ENCODE measurements at regions not wholly inside any gene's neighbourhood (a gene's known extent, or its start where the extent isn't known, plus 50 kb on each side); places are given as distances from the start of the nearest gene placed in this dataset.

DNA sequence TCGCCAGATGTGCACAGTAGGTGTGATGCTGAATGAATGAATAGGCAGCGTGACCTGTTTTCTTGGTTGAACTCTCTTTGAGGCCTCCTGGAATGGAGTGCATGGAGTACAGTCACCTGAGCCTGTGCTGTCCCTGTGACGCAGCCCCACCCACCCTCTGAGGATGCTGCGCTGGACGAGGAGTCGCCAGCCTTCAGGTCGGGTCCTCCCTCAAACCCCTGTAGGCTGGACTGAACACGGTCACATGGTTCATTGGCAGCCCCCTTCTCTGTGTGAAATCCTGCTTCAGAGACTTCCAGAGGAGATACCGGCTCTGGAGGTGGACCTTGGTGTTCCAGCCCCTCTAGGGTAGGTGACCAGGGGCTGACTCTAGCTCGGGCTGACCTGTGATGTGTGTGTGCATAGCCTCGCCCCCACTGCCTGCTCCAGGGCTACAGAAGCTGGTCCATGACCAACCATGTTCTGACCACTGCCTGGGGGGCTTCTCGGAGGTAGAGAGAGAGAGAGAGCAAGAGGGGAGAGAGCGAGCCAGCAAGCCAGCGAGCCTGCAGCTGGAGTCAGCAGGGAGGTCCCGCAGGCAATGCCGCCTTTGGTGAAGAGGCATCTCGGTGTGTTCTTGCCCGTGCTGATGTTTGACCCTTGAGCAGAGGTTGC is 158.0 kb upstream of the RTL1 start:
- Mint-ChIP-seq H3K36me3 (ENCODE audit: low read depth) (no peaks in the 10 kb centered on the region), H3K27me3 (ENCODE audit: insufficient read depth) (peaks cover 3% of the 10 kb centered on the region), H3K27ac (no peak overlapping the region), H3K4me3 (no peak overlapping the region), H3K4me1 (ENCODE audit: low read depth) (no peaks in the 10 kb centered on the region), H3K9me3 (peaks cover 5% of the 10 kb centered on the region)
- DNase-seq (ENCODE audit: low spot score) = no peak
- intact Hi-C loops (cut with micrococcal nuclease) = no loop called here

DNA sequence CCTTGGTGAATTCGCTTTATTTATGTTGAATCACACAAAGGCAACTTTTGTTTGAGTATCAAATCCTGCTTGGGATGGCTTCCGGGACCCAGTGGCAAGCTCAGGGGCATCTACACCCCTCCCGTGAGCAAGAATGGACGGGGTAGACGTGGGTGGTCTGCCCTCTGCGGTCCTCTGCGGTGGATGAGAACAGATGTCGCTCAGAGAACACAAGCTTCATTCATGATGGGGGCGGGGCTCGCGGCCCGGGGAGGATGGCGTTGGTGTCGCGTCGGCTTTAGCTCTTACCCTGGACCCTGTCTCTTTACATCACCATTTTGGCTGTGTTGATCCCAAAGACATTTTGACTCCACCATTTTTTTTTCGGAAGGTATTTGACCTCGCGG is 158.5 kb upstream of the RTL1 start:
- Mint-ChIP-seq H3K4me1 (ENCODE audit: low read depth) (no peaks in the 10 kb centered on the region), H3K36me3 (ENCODE audit: low read depth) (no peaks in the 10 kb centered on the region), H3K27me3 (ENCODE audit: insufficient read depth) (peaks cover 3% of the 10 kb centered on the region), H3K27ac (no peak overlapping the region), H3K9me3 (peaks cover 5% of the 10 kb centered on the region), H3K4me3 (no peak overlapping the region)
- intact Hi-C loops (cut with micrococcal nuclease) = no loop called here
- DNase-seq (ENCODE audit: low spot score) = no peak

DNA sequence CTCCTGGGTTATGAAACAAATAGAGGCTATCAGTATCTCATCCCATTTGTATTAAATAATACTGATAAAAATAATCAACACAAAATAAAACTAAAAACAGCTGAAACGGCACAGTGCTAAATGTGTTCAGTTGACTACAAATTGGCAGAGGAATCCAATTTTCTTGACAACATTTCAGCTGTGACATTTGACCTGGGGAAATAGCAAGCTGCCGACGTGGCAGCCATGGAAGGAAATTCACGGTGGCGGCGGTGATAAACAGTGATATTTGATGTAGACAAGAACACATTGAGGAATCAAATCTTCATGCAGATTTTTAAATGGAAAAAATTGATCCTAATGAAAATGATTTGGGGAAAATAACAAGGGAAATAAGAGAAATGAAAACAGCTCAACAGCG is 159.1 kb upstream of the RTL1 start:
- H3K4me1 Mint-ChIP-seq (ENCODE audit: low read depth) = no peaks in the 10 kb centered on the region
- no peaks in the 10 kb centered on the region for H3K36me3 Mint-ChIP-seq (ENCODE audit: low read depth)
- H3K9me3 Mint-ChIP-seq = peaks cover under 1% of the 10 kb centered on the region

DNA sequence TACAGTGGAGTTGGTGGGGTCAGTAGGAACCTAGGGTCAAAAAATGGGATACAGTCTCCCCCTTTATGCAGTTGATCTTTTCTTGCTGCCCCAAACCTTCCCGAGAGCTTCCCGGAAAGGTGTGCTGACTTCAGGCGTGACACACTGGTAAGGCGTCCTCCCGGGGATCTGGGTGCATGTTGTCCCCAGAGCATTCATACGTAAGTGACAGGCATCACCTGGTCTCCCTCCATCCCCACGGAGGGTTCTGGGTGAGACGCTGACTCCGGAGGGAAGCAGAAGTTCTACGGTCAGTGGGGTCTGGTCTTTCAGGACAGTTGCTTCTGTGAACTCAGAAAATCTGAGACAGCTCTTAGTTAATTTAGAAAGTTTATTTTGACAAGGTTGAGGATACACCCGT is 159.6 kb upstream of the RTL1 start:
- Mint-ChIP-seq H3K4me3 (no peak overlapping the region), H3K36me3 (ENCODE audit: low read depth) (no peaks in the 10 kb centered on the region), H3K27ac (no peak overlapping the region), H3K27me3 (ENCODE audit: insufficient read depth) (peaks cover 3% of the 10 kb centered on the region), H3K4me1 (ENCODE audit: low read depth) (no peaks in the 10 kb centered on the region), H3K9me3 (no peaks in the 10 kb centered on the region)
- no peak for DNase-seq (ENCODE audit: low spot score)
- intact Hi-C loops (cut with micrococcal nuclease) = no loop called here

More for the DNA sequence above, 159.1 kb upstream of the RTL1 start:
- peaks cover 3% of the 10 kb centered on the region for H3K27me3 Mint-ChIP-seq (ENCODE audit: insufficient read depth)
- H3K27ac Mint-ChIP-seq = no peak overlapping the region
- DNase-seq (ENCODE audit: low spot score) = no peak
- H3K4me3 Mint-ChIP-seq = no peak overlapping the region
- intact Hi-C loops (cut with micrococcal nuclease) = no loop called here

DNA sequence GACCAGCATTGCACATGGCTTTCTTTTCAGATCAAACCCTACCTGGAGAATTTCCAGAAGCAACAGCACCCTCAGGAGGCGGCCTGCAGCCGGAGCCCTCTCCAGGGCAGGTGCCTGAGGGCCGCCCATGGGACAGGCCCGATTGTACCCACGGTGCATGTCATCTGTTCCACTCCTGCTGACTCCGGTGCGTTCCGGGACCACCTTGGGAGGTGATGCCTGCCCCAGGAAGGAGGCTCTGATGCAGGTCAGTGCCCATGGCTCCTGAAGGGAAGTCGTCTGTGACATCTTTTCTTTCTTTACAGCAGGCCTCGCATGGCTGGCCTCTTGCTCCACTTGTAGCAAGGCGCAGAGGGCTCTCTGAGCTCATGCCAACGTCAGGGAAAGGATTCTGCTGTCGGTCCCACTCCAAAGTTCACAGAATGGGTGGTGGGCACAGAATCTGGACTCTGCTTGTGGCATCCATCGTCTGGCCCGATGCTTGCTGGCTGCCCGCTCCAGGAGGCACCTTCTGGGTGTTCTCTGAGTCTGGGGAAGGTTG is 160.7 kb upstream of the RTL1 start:
- H3K9me3 Mint-ChIP-seq = no peaks in the 10 kb centered on the region
- no peaks in the 10 kb centered on the region for H3K4me1 Mint-ChIP-seq (ENCODE audit: low read depth)
- intact Hi-C loops (cut with micrococcal nuclease) = no loop called here
- no peak overlapping the region for H3K4me3 Mint-ChIP-seq
- H3K36me3 Mint-ChIP-seq (ENCODE audit: low read depth) = no peaks in the 10 kb centered on the region
- H3K27ac Mint-ChIP-seq = no peak overlapping the region
- peaks cover 2% of the 10 kb centered on the region for H3K27me3 Mint-ChIP-seq (ENCODE audit: insufficient read depth)
- DNase-seq (ENCODE audit: low spot score) = no peak

DNA sequence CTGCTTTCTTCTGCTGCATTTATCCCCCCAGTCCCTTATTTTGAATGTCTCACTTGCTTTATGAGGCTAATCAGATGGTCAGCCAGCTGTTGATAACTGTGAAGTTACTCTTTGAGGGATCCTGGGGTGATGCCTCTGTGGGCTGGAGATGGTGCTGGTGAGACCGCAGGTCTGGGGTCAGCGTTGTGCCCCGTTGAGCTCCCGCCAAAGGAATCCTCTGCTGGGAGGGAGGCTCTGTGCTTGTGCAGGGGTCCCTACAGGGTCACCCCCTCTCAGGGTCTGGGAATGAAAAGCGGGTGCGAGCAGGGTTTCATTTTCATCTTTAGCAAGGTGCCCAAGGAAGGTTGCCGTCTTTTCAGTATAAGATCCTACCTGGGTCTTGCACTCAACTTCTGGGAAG is 161.2 kb upstream of the RTL1 start:
- H3K27me3 Mint-ChIP-seq (ENCODE audit: insufficient read depth) = no peaks in the 10 kb centered on the region
- intact Hi-C loops (cut with micrococcal nuclease) = no loop called here
- no peaks in the 10 kb centered on the region for H3K4me1 Mint-ChIP-seq (ENCODE audit: low read depth)
- H3K36me3 Mint-ChIP-seq (ENCODE audit: low read depth) = no peaks in the 10 kb centered on the region
- H3K4me3 Mint-ChIP-seq = no peak overlapping the region
- no peaks in the 10 kb centered on the region for H3K9me3 Mint-ChIP-seq
- no peak for DNase-seq (ENCODE audit: low spot score)
- no peak overlapping the region for H3K27ac Mint-ChIP-seq

DNA sequence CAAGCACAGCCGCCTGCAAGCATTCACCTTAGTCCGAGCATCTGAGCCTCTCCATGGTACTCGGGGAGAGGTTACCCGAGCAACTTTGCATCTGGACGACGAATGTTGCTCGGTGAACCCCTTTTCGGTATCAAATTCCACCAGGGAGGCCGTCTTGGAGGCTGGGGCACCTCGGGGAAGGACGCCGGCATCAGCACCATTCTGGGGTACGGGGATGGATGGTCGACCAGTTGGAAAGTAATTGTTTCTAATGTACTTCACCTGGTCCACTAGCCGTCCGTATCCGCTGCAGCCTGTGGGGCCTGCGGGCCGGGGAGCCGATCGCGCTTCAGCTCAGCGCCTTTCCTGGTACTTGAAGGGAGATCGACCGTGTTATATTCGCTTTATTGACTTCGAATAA is 161.7 kb upstream of the RTL1 start:
- Mint-ChIP-seq H3K36me3 (ENCODE audit: low read depth) (no peaks in the 10 kb centered on the region), H3K4me3 (no peak overlapping the region), H3K4me1 (ENCODE audit: low read depth) (no peaks in the 10 kb centered on the region), H3K9me3 (no peaks in the 10 kb centered on the region), H3K27me3 (ENCODE audit: insufficient read depth) (no peaks in the 10 kb centered on the region), H3K27ac (no peak overlapping the region)
- no peak for DNase-seq (ENCODE audit: low spot score)
- intact Hi-C loops (cut with micrococcal nuclease) = no loop called here

DNA sequence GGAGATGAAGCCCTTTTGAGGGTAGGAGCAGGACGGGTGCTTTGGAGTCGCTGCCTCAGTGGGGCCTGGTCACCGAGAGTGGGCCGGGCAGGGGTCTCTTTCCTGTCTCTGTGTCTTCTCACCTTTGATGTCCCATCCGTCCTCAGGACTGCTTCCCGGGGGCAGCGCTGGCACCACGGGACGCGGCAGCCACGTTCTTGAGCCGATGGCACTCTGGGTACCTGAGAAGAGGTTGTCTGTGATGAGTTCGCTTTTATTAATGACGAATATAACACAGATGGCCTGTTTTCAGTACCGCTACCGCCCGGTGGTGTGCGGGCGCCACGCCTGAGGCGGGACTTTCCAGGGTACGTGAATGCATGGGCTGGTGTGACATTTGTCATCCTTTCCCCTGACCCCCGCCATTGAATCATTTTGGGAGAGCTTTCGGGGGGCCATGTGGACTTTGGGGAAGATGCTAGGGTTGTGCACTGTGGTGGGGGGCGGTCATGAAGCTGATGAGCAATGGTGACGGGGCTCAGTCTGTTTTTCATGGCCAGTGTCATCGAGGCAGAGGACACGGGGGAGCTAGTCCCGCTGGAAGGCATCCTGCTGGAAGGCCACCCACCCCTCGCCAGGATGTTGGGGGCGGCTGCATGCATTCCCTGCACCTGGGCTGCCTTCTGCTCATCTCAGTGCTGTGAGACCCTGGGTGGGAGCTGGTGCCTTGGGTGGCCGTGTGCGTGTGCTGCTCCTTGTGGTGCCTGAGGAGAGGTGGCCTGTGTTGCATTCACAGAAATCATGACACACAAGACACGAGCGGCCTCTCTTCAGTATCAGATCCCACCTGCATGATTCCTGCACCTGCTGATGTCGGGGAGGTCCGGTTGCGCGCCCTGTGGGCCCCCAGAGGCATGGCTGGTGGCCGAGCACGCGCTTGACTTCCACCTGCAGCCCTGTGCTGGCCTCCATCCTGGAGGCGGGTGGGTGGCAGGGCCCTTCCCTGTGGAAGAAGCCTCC is 162.5 kb upstream of the RTL1 start:
- Mint-ChIP-seq H3K4me1 (ENCODE audit: low read depth) (no peaks in the 10 kb centered on the region), H3K9me3 (no peaks in the 10 kb centered on the region), H3K27me3 (ENCODE audit: insufficient read depth) (no peaks in the 10 kb centered on the region), H3K4me3 (no peak overlapping the region), H3K27ac (no peak overlapping the region), H3K36me3 (ENCODE audit: low read depth) (no peaks in the 10 kb centered on the region)
- no peak for DNase-seq (ENCODE audit: low spot score)
- intact Hi-C loops (cut with micrococcal nuclease) = no loop called here

DNA sequence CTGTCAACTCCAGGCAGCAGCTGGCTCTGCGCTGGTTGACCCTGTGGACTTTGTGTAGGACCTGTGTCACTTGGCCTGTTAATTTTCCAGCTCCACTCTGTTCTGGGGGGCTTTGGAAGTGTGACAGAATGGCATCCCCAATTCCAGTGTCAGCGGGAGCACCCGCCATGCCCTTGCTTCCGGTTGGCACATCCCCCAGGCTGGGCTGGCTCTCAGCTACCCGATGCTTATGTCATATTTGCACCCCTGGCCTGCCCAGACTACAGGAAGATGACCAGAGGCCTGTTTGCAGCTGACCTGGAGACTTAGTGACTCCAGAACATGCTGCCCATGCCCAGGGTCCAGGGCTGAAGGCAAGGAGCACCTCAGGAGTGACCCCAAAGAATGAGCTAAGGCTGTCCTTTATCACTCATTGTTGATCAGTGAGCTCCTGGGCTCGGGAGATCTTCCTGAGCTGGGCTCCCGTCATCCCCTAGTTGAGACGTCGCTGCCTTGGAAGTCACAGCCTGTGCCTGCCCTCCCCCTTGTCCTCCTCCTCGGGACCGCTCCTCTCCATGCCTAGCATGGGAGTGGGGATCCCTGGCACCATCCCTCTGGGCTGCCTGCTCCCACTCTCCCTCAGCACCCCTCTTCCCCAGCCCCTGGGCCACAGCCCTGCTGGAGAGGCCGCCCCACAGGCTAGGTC is 163.4 kb upstream of the RTL1 start:
- DNase-seq (ENCODE audit: low spot score) = no peak
- Mint-ChIP-seq H3K9me3 (no peaks in the 10 kb centered on the region), H3K27ac (no peak overlapping the region), H3K4me1 (ENCODE audit: low read depth) (no peaks in the 10 kb centered on the region), H3K36me3 (ENCODE audit: low read depth) (no peaks in the 10 kb centered on the region), H3K4me3 (no peak overlapping the region), H3K27me3 (ENCODE audit: insufficient read depth) (no peaks in the 10 kb centered on the region)
- intact Hi-C loops (cut with micrococcal nuclease) = no loop called here

DNA sequence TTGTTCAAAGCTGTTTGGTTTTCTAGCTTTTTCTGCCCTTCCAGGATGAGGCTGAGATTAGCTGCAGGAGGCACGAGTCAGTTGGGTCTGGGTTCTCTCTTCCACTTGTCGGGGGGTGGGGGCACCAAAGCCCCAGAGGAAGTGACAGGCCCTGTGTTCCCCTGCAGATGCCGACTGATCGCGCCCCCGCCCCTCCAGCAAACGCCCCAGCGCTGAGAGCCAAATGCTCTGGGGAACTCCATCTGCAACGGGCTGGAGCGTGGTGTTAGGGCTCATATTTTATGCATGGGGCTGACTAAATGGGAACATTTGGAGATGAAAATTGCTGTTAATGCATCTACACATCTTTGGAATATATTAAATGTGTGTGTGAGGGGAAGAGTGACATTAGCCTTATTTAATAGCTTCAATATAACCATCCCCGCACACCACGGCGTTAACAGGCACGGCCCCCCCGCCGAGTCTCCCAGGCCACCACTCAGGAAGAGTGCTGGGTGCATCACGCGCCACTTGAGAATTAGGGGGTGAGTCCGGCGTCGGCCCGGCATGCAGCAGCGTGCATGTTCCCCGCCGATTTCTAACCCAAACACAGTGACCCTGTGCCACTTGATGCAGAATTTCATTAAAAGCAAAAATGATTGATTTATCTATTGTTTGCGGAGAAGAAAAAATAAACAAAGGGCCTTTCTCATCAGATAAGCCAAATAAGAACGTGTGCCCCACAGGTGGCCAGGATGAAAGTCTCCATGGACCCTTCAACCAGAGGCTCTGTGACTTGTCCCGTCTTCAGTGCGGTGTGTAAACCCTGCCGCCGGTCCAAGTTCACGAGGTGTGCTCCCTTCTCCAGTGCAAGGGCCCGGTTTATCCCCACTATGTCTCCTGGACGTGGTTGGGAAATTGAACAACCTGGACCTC is 165.0 kb upstream of the RTL1 start:
- Mint-ChIP-seq H3K27ac (no peak overlapping the region), H3K4me1 (ENCODE audit: low read depth) (no peaks in the 10 kb centered on the region), H3K4me3 (no peak overlapping the region), H3K27me3 (ENCODE audit: insufficient read depth) (no peaks in the 10 kb centered on the region), H3K36me3 (ENCODE audit: low read depth) (no peaks in the 10 kb centered on the region), H3K9me3 (no peaks in the 10 kb centered on the region)
- no peak for DNase-seq (ENCODE audit: low spot score)
- intact Hi-C loops (cut with micrococcal nuclease) = no loop called here

DNA sequence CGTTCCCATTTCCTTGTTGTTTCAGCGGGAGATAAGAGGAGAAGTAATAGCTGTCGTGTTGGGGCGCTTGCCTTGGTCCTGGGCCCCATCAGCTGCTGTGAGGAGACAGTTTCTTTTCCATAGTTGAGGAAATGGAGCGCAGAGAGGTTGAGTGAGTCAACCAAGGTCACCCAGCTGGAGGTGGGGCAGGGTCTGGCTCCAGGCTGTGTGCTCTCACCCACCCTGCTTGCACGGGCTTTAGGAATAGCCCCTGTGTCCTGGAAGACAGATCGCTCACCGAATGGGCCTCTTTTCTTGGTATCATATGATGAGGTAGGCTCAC is 165.7 kb upstream of the RTL1 start:
- Mint-ChIP-seq H3K27me3 (ENCODE audit: insufficient read depth) (no peaks in the 10 kb centered on the region), H3K9me3 (no peaks in the 10 kb centered on the region), H3K4me3 (no peak overlapping the region), H3K27ac (no peak overlapping the region), H3K36me3 (ENCODE audit: low read depth) (no peaks in the 10 kb centered on the region), H3K4me1 (ENCODE audit: low read depth) (no peaks in the 10 kb centered on the region)
- DNase-seq (ENCODE audit: low spot score) = no peak
- intact Hi-C loops (cut with micrococcal nuclease) = no loop called here

DNA sequence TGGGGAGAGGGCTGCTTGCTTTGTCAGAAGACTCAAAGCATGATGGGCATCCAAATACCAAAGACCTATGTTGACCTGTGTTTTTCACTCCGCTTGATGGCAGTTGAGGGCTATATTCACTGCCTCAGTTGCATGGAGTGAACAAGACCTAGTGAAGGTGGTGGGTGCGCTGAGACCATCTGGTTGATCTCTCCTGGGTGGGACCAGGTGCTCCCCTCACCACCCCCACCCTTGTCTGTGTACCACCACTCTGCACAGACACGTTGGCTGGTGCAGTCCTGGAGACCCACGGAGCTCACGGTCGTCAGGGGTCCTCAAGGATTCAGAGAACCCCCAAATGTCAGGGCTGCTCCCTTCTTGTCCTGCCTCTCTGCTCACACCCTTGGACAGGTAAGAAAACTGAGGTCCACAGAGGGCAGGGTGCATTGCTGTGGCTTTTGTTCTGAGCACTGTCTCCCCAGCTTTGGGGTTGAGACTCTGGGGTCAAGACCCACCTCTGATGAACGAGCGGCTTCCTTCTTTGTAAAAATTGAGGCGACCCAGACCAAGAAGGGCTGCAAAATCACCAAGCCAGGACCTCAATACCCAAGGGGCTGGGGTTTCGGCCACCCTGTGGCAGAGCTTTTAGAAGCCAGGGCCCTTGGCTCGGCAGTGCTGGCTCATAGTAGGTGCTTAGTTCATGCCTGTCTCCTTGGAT is 166.3 kb upstream of the RTL1 start:
- no peak for DNase-seq (ENCODE audit: low spot score)
- H3K4me1 Mint-ChIP-seq (ENCODE audit: low read depth) = no peaks in the 10 kb centered on the region
- intact Hi-C loops (cut with micrococcal nuclease) = no loop called here
- H3K4me3 Mint-ChIP-seq = no peak overlapping the region
- H3K9me3 Mint-ChIP-seq = no peaks in the 10 kb centered on the region
- no peaks in the 10 kb centered on the region for H3K27me3 Mint-ChIP-seq (ENCODE audit: insufficient read depth)
- no peak overlapping the region for H3K27ac Mint-ChIP-seq
- H3K36me3 Mint-ChIP-seq (ENCODE audit: low read depth) = no peaks in the 10 kb centered on the region

Measured in activated T-helper 1 cell treated with anti-CD3 and anti-CD28 coated beads, Interleukin-12 subunit alpha, Interleukin-12 subunit beta, Interleukin-2, Interleukin-4 antibody, amounts not matched to agents 30 ng/mL and 10 ng/mL and 1 ng/mL, durations not matched to agents 14 hours and 24 hours and 36 hours (primary cell).